ENCODE measurements at regions not wholly inside any gene's neighbourhood (a gene's known extent, or its start where the extent isn't known, plus 50 kb on each side); places are given as distances from the start of the nearest gene placed in this dataset.

GRCh38 chr18:55830544-55830943, 242.6 kb upstream of the TCF4 start:
- Mint-ChIP-seq H3K9me3 (ENCODE audit: low read depth) (peaks cover 7% of the 10 kb centered on the region), H3K27ac (no peak overlapping the region), H3K4me3 (no peak overlapping the region), H3K4me1 (no peaks in the 10 kb centered on the region), H3K36me3 (no peaks in the 10 kb centered on the region), H3K27me3 (no peaks in the 10 kb centered on the region)
- CTCF ChIA-PET, result no interaction called here
- ATAC-seq, result no peak
- no peak for DNase-seq

- DNase-seq, result no peak
- Mint-ChIP-seq H3K4me1 (no peaks in the 10 kb centered on the region), H3K27me3 (no peaks in the 10 kb centered on the region), H3K4me3 (no peak overlapping the region), H3K36me3 (no peaks in the 10 kb centered on the region), H3K27ac (no peak overlapping the region), H3K9me3 (ENCODE audit: low read depth) (peaks cover 3% of the 10 kb centered on the region)
- ATAC-seq, result no peak
- CTCF ChIA-PET, result no interaction called here
These were observed 233.2 kb upstream of the TCF4 start for GRCh38 chr18:55821219-55821618.

GRCh38 chr18:55819448-55819847, 231.5 kb upstream of the TCF4 start:
- Mint-ChIP-seq H3K9me3 (ENCODE audit: low read depth) (peaks cover 3% of the 10 kb centered on the region), H3K4me1 (no peaks in the 10 kb centered on the region), H3K36me3 (no peaks in the 10 kb centered on the region), H3K27me3 (no peaks in the 10 kb centered on the region), H3K4me3 (no peak overlapping the region), H3K27ac (no peak overlapping the region)
- ATAC-seq (no peak), DNase-seq (no peak)
- CTCF ChIA-PET, result no interaction called here

GRCh38 chr18:55818284-55818683, 230.3 kb upstream of the TCF4 start:
- H3K27me3 Mint-ChIP-seq, result no peaks in the 10 kb centered on the region
- no peak for ATAC-seq
- H3K27ac Mint-ChIP-seq, result no peak overlapping the region
- no peaks in the 10 kb centered on the region for H3K4me1 Mint-ChIP-seq
- CTCF ChIA-PET, result no interaction called here
- no peaks in the 10 kb centered on the region for H3K36me3 Mint-ChIP-seq
- H3K4me3 Mint-ChIP-seq, result no peak overlapping the region
- DNase-seq, result no peak
- peaks cover 3% of the 10 kb centered on the region for H3K9me3 Mint-ChIP-seq (ENCODE audit: low read depth)

- H3K27me3 Mint-ChIP-seq, result no peaks in the 10 kb centered on the region
- ATAC-seq, result no peak
- no peaks in the 10 kb centered on the region for H3K4me1 Mint-ChIP-seq
- H3K36me3 Mint-ChIP-seq, result no peaks in the 10 kb centered on the region
- no peak for DNase-seq
- no peak overlapping the region for H3K4me3 Mint-ChIP-seq
- no peak overlapping the region for H3K27ac Mint-ChIP-seq
- CTCF ChIA-PET, result no interaction called here
- no peaks in the 10 kb centered on the region for H3K9me3 Mint-ChIP-seq (ENCODE audit: low read depth)
These were observed 223.9 kb upstream of the TCF4 start for GRCh38 chr18:55811925-55812324.

GRCh38 chr18:55805666-55806065, 217.7 kb upstream of the TCF4 start:
- ATAC-seq (no peak), DNase-seq (no peak)
- CTCF ChIA-PET, result no interaction called here
- Mint-ChIP-seq H3K4me3 (no peak overlapping the region), H3K27ac (no peak overlapping the region), H3K4me1 (no peaks in the 10 kb centered on the region), H3K9me3 (ENCODE audit: low read depth) (peaks cover 5% of the 10 kb centered on the region), H3K36me3 (no peaks in the 10 kb centered on the region), H3K27me3 (no peaks in the 10 kb centered on the region)

GRCh38 chr18:55795101-55795669, 207.2 kb upstream of the TCF4 start:
- CTCF ChIA-PET, result no interaction called here
- H3K27ac Mint-ChIP-seq, result no peak overlapping the region
- H3K36me3 Mint-ChIP-seq, result no peaks in the 10 kb centered on the region
- ATAC-seq (no peak), DNase-seq (no peak)
- H3K4me1 Mint-ChIP-seq, result no peaks in the 10 kb centered on the region
- no peak overlapping the region for H3K4me3 Mint-ChIP-seq
- no peaks in the 10 kb centered on the region for H3K27me3 Mint-ChIP-seq
- H3K9me3 Mint-ChIP-seq (ENCODE audit: low read depth), result peaks cover 8% of the 10 kb centered on the region

GRCh38 chr18:55794288-55795052, 206.5 kb upstream of the TCF4 start:
- H3K27me3 Mint-ChIP-seq, result no peaks in the 10 kb centered on the region
- H3K36me3 Mint-ChIP-seq, result no peaks in the 10 kb centered on the region
- H3K4me3 Mint-ChIP-seq, result no peak overlapping the region
- CTCF ChIA-PET, result no interaction called here
- no peak overlapping the region for H3K27ac Mint-ChIP-seq
- no peaks in the 10 kb centered on the region for H3K4me1 Mint-ChIP-seq
- H3K9me3 Mint-ChIP-seq (ENCODE audit: low read depth), result peaks cover 8% of the 10 kb centered on the region
- DNase-seq (no peak), ATAC-seq (no peak)

GRCh38 chr18:55790296-55790695, 202.3 kb upstream of the TCF4 start:
- Mint-ChIP-seq H3K27ac (no peak overlapping the region), H3K9me3 (ENCODE audit: low read depth) (peaks cover 10% of the 10 kb centered on the region), H3K4me1 (peaks cover 4% of the 10 kb centered on the region), H3K27me3 (no peaks in the 10 kb centered on the region), H3K36me3 (no peaks in the 10 kb centered on the region), H3K4me3 (no peak overlapping the region)
- ATAC-seq (no peak), DNase-seq (no peak)
- CTCF ChIA-PET, result no interaction called here

- CTCF ChIA-PET, result no interaction called here
- Mint-ChIP-seq H3K4me3 (no peak overlapping the region), H3K4me1 (peaks cover 4% of the 10 kb centered on the region), H3K9me3 (ENCODE audit: low read depth) (peaks cover 10% of the 10 kb centered on the region), H3K36me3 (no peaks in the 10 kb centered on the region), H3K27me3 (no peaks in the 10 kb centered on the region), H3K27ac (no peak overlapping the region)
- DNase-seq (no peak), ATAC-seq (no peak)
These were observed 199.6 kb upstream of the TCF4 start for GRCh38 chr18:55787536-55788073.

GRCh38 chr18:55786651-55787272, 198.8 kb upstream of the TCF4 start:
- Mint-ChIP-seq H3K27ac (no peak overlapping the region), H3K27me3 (peaks cover 2% of the 10 kb centered on the region), H3K4me1 (peaks cover 4% of the 10 kb centered on the region), H3K9me3 (ENCODE audit: low read depth) (peaks cover 6% of the 10 kb centered on the region), H3K36me3 (no peaks in the 10 kb centered on the region), H3K4me3 (no peak overlapping the region)
- DNase-seq (no peak), ATAC-seq (no peak)
- CTCF ChIA-PET, result no interaction called here

- no peak for DNase-seq
- Mint-ChIP-seq H3K4me1 (peaks cover 6% of the 10 kb centered on the region), H3K27me3 (peaks cover 27% of the 10 kb centered on the region), H3K36me3 (no peaks in the 10 kb centered on the region), H3K27ac (no peak overlapping the region), H3K4me3 (no peak overlapping the region), H3K9me3 (ENCODE audit: low read depth) (peaks cover 2% of the 10 kb centered on the region)
- CTCF ChIA-PET, result no interaction called here
- ATAC-seq, result no peak
These were observed 195.9 kb upstream of the TCF4 start for GRCh38 chr18:55783921-55784320.

GRCh38 chr18:55781481-55781957, 193.5 kb upstream of the TCF4 start:
- Mint-ChIP-seq H3K9me3 (ENCODE audit: low read depth) (no peaks in the 10 kb centered on the region), H3K4me1 (peaks cover 4% of the 10 kb centered on the region), H3K4me3 (no peak overlapping the region), H3K27me3 (peaks cover 43% of the 10 kb centered on the region), H3K36me3 (peaks cover 2% of the 10 kb centered on the region), H3K27ac (no peak overlapping the region)
- CTCF ChIA-PET, result no interaction called here
- no peak for ATAC-seq
- DNase-seq, result no peak

GRCh38 chr18:55780586-55781071, 192.6 kb upstream of the TCF4 start:
- CTCF ChIA-PET, result interaction anchor here (1.1 kb wide), 1 partner anchor 365 kb away, joined by 3 read pairs; no protein-coding TSS in a partner anchor
- H3K36me3 Mint-ChIP-seq, result peaks cover 2% of the 10 kb centered on the region
- DNase-seq (no peak), ATAC-seq (no peak)
- H3K27ac Mint-ChIP-seq, result peak overlapping the region; percentile 25
- H3K9me3 Mint-ChIP-seq (ENCODE audit: low read depth), result no peaks in the 10 kb centered on the region
- H3K4me1 Mint-ChIP-seq, result peaks cover 4% of the 10 kb centered on the region
- peaks cover 43% of the 10 kb centered on the region for H3K27me3 Mint-ChIP-seq
- H3K4me3 Mint-ChIP-seq, result no peak overlapping the region
